ENCODE measurements at regions not wholly inside any gene's neighbourhood (a gene's known extent, or its start where the extent isn't known, plus 50 kb on each side); places are given as distances from the start of the nearest gene placed in this dataset.
"Not testable (repeated sequence)": the region's sequence is repeated elsewhere in the genome, so short reads cannot be mapped to it uniquely, and the experiment has no call there.

DNA sequence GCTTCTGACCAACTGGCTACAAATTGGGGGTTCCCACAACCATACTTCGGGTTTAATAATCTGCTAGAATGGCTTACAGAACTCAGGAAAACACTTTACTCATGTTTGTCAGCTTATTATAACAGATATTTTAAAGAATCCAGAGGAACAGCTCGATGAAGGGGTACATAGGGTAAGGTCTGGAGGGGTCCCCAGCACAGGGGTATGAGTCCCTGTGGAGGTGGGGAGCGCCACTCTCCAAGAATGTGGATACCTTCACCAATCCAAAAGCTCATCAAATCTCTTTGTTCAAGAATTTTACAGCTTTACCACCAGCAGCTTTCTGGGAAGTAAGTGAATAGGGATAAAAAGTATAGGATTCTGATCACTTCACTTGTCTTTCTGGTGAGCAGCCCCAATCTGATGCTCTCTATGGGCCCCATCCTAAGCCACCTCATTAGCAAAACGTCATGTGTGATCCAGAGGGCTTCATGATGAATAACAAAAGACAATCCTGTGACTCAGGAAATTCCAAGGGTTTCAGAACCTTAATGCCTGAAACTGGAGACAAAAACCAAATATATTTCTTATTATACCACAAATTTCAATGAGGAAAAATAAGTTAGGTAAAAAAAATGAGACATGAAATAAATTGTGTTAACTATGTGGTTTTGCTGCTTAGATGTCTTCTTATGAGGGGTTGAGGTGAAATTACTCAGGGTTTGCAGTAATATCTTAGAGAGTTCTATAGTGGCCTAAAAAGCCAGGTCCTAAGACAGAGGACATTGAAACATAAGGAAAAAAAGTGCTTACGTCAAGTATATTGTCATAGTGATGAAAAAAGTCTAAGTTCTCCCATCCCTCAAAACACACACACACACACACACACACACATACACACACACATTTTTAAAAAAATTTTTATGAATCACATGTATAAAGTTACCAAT, 290.5 kb downstream of the ANXA1 start:
- H3K4me3 ChIP-seq (ENCODE audit: low read length) = no peak overlapping the region
- DNase-seq (ENCODE audit: low read depth, low spot score) = no peak

DNA sequence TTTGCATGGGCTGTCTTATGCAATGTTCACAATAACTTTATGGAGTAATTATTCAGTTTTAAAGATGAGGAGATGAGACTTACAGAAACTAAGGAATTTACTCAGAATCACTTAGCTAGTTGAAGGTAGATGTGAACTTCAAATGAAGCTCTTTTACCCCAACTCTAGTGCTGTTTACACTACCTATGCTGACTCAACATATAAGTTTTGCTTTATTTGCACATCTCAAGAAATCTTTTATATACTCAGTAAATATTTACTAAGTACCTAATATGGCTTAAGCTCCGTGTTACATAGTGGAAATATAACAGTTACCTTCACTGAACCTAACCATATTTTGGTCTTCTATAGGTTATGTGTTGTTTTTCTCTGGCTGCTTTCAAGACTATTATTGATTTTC, 293.2 kb downstream of the ANXA1 start:
- H3K4me3 ChIP-seq (ENCODE audit: low read length) = no peak overlapping the region
- DNase-seq (ENCODE audit: low read depth, low spot score) = no peak

DNA sequence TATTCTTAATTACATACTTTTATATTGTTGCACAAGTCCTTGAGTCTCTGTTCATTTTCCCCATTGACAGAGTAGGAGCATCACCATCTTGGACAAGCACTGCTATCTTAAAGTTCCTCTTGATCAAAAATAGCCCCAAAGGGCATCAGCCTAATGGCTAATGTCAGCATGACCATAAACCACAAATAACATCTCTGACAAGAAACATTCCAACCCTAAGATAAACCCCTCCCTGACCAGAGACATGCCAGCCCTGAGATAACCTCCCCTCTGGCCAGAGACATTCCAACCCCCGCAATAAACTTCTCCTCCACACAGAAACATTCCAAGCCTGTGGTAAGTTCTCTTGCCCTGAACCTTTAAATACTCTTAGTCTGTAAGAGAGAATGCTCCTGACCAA, 293.7 kb downstream of the ANXA1 start:
- H3K4me3 ChIP-seq (ENCODE audit: low read length); DNase-seq (ENCODE audit: low read depth, low spot score): not testable (repeated sequence)

DNA sequence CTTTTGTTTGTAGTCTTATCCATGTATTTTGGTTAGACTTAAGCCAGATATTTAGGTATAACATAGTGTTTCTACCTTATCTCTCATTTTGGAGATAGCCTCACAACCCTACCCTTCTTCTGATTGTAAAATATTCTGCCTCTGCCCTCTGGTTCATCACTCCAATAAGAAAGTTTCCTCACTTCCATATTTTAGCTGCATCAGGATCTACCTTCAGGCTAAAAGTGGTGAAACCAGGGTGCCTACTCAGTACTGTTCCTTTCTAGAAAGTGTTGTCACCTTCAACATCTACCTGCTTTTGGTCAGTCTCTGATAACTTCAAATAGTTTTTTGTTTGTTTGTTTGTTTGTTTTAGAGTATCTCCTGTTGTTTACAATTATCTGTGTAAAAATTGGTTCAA, 294.6 kb downstream of the ANXA1 start:
- no peak for DNase-seq (ENCODE audit: low read depth, low spot score)
- no peak overlapping the region for H3K4me3 ChIP-seq (ENCODE audit: low read length)

DNA sequence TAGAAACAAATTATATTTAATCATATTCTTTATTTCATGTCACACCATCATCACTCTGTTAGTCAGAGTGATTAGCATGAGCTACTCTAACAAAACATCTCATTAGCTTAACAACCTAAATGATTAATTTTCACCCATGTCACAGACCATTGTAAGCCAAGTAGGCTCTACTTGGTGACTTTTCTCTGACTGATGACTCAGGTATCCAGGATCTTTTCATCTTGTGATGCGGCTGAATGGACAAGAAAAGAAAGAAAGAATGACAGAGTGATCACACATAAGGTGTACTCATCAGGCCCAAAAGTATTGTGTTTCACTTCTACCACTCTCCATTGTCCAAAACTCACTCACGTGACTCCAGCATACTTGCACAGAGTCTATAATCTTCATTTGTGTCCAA, 299.3 kb downstream of the ANXA1 start:
- no peak overlapping the region for H3K4me3 ChIP-seq (ENCODE audit: low read length)
- no peak for DNase-seq (ENCODE audit: low read depth, low spot score)

DNA sequence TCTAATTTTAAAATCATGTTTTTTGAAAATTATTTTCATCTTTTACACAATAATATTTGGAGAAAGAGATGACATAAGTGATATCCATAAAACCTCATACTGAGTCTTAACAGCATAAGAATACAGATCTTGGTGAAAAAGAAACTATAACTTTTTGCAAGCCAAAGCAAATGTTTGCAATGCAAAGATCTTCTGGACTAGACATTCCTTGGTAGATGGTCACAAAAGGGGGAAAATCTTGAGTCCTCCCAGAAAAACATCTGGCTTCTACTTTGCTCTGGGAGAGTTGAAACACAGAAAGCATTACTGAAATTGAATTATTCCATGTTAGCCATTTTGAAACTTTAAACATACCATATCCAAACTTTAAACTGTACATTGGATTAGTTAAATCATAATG, 308.2 kb downstream of the ANXA1 start:
- DNase-seq (ENCODE audit: low read depth, low spot score) = no peak
- no peak overlapping the region for H3K4me3 ChIP-seq (ENCODE audit: low read length)

DNA sequence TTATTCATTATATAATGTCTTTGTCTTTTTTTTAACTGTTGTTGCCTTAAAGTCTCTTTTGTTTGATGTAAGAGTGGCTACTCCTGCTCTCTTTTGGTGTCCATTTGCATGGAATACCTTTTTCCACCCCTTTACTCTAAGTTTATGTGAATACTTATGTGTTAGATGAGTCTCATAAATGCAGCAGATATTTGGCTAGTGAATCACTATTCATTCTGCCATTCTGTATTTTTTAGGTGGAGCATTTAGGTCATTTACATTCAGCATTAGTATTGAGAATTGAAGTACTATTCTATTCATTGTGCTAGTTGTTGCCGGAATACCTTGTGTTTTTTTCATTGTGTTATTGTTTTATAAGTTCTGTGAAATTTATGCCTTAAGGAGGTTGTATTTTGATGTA, 317.1 kb downstream of the ANXA1 start:
- no peak overlapping the region for H3K4me3 ChIP-seq (ENCODE audit: low read length)
- DNase-seq (ENCODE audit: low read depth, low spot score) = no peak

DNA sequence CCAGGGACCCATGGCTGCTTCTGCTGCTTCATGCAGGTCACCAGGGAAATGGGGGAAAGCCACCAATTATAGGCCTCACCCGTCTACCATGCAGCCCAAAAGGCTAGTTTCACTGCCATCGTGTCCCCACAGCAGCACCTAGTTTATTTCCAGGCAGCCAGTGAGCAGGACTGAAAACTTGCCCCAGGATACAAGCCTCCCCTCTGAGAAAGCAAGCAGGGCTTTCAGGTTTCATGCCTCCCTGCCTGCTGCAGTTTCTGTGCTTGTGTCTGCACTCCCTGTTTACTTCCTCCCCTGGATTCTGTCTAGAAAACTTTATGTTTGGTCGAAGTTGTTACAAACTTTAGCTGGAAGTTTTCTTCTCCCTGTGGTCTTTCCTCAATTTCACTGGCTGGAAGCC, 319.1 kb downstream of the ANXA1 start:
- DNase-seq (ENCODE audit: low read depth, low spot score) = no peak
- H3K4me3 ChIP-seq (ENCODE audit: low read length) = no peak overlapping the region

DNA sequence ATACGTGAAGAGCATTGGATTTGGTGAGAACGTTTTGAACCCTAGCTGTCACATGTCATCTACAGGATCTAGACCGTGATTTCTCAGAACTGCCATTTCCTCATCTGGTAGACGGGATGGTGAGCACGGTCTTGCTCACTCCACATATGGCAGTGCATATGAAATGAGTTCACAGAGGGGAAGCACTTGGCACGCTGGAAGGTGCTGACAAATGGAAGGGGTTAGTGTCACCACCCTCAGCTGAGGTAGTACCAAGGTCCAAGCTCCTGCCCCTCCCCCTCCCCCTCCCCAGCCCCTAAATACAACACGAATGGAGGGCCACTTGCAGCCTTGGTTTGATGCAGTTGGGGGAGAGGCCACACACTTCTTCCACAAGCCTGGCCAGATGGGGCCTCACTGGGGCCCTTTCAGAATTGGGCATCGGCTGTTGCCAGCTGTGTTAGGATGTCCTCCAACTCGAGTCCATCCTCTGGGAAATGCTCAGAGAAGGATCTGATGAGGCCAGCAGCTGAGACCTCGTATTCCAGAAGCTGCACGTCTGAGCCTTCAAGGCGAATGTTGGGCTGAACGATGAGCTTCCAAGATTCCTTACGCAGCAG, 322.4 kb downstream of the ANXA1 start:
- no peak for DNase-seq (ENCODE audit: low read depth, low spot score)
- no peak overlapping the region for H3K4me3 ChIP-seq (ENCODE audit: low read length)

DNA sequence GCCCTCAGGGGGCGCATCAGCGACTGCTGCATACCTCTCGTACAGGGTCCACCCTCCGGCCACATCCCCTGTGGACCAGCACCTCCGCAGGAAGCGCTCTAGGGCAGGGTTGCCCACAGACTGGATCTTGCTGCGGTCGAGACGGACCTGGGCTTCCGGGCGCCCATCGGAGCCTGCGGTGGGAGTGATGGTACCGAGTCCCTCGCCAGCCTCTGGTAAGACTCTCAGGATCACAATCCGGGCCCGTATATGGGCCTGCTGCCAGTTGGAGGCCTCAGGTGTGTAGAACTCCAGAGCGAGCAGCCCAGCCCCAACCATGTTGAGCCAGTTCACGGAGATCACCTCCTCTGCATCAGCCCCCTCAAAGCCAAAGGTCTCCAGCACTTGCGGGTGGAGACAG, 323.0 kb downstream of the ANXA1 start:
- no peak overlapping the region for H3K4me3 ChIP-seq (ENCODE audit: low read length)
- DNase-seq (ENCODE audit: low read depth, low spot score) = no peak

DNA sequence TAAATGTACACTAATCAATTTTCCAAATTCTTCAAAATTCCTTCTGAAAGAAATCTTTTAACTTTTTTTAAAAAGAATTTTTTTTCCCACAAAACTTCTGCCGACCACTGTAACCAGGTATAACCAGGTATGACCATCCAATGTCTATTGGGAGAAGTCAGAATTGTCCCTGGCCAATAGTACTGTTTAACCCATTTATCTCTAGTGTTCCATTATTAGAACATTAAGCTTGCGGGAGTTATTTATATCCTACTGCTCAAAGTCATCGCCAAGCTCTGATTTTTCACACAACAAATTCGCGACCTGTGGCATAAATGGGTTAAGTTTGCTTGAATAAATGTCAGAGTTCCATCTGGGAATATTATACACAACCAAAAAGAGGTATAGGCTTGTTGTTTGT, 343.2 kb downstream of the ANXA1 start:
- no peak overlapping the region for H3K4me3 ChIP-seq (ENCODE audit: low read length)
- no peak for DNase-seq (ENCODE audit: low read depth, low spot score)

DNA sequence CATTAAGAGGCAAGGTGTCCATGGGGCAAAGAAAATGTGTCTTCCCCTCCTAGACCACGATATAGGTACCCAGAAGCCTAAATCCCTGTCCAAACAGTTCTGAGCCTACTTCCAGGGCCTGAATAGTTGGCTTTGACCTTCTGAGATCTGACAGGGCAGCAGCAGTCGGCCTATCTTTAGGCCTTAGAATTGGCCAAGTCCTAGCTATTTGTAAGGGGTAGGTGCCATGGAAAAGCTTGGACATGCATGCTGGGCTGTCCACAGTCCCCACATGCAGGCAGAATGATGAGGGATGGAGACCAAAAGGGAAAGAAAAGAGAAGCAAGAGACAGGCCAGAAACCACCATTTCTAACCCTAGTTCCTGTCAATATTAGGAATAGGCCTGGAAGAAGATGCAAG, 346.1 kb downstream of the ANXA1 start:
- no peak overlapping the region for H3K4me3 ChIP-seq (ENCODE audit: low read length)
- no peak for DNase-seq (ENCODE audit: low read depth, low spot score)

DNA sequence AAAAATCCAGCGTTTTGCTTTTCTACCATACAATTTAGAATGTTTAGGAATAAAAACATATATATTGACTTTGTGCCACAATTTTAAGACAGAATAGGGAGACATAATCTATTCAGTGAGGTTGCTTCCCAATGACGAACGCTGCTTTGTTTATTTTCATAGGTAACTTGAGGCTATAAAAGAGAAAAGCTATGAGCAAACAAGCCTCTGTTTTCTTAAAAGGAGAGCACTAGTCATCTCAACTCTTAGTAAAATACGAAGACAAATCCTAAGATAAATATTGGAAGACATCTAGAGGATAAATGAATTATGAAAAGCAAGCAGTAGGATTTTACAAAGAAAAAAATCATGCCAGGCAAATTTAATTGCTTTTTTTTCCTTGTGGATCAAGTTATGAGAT, 363.6 kb downstream of the ANXA1 start:
- H3K4me3 ChIP-seq (ENCODE audit: low read length) = no peak overlapping the region
- DNase-seq (ENCODE audit: low read depth, low spot score) = no peak

DNA sequence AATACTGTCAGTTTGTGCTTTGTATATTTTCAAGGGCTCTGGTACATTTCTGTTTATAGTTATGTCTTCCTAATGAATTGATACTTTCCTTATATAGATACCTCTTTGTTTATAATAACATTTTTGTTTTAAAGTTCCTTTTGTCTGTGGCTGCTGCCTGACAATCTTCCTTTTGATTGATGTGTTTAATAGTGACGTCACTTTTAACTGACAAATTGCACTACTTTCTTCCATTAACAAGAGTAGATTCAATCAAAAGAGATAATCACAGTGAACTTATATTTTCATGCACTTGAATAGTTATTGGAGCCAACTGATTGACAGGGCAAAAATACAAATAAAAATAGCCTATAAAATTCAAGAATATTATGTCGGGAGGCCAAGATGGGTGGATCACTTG, 371.7 kb downstream of the ANXA1 start:
- no peak overlapping the region for H3K4me3 ChIP-seq (ENCODE audit: low read length)
- DNase-seq (ENCODE audit: low read depth, low spot score) = no peak

DNA sequence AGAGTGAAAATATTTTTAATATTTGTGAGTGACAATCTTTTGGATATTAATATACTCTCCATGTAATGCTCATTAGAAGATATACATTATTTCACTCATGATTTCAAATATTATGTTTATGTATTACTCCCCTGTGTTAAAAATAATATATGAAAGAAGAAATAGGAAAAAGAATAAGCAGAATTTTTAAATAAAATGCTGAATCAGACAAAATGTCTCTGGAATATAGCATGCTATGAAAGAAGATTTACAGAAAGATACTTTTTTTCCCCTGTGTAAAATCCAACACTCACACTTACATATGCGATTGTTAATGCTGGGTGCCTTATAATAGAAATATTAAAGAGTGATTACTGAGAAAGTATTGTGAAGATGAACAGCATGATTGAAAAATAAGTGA, 373.7 kb downstream of the ANXA1 start:
- H3K4me3 ChIP-seq (ENCODE audit: low read length) = no peak overlapping the region
- no peak for DNase-seq (ENCODE audit: low read depth, low spot score)

DNA sequence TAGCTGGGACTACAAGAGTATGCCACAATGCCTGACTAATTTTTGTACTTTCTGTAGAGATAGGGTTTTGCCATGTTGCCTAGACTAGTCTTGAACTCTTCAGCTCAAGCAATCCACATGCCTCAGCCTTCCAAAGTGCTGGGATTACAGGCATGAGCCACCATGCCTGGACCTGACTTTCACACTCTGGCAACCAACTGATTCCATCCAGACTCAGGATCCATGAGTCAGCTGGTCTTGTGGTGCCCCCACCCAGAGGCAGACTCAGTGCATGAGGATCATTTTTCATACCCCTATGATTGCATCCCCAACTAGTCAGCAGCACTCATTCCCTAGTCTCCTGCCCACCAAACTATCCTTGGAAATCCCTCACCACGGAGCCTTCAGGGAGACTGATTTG, 375.9 kb downstream of the ANXA1 start:
- H3K4me3 ChIP-seq (ENCODE audit: low read length) = no peak overlapping the region
- no peak for DNase-seq (ENCODE audit: low read depth, low spot score)

DNA sequence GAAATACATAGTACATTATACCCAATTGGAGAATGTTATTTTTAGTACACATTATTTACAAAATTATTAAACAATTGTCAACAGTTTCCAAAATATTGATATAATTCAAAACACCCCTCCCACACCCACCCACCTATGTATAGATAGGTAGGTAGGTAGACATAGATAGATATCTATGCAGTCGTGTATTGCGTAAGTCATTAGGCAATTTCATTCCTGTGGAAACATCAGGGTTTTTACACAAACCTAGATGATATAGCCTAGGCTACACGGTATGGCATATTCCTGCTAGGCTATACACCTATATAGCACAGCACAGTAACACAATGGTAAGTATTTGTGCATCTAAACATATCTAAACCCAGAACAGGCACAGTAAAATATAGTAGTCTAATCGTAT, 377.3 kb downstream of the ANXA1 start:
- DNase-seq (ENCODE audit: low read depth, low spot score) = no peak
- H3K4me3 ChIP-seq (ENCODE audit: low read length) = no peak overlapping the region

DNA sequence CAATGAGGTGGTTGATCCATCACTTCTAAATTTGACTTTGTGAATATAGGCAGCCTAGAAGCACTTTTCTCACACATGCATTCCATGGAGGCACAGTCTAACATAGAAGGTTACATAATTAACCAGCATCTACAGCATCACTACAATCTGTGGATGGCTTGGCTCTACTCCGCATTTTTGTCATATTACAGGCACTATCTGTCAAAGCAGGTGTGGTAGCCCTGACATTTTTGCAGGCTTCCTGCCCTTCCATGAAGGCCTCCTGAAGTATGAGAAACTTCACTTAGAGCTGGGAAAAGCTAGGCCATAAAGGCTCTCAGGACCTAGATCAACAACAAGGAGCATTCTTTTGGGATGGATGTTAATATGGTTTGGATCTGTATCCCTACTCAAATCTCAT, 378.0 kb downstream of the ANXA1 start:
- DNase-seq (ENCODE audit: low read depth, low spot score) = no peak
- no peak overlapping the region for H3K4me3 ChIP-seq (ENCODE audit: low read length)

DNA sequence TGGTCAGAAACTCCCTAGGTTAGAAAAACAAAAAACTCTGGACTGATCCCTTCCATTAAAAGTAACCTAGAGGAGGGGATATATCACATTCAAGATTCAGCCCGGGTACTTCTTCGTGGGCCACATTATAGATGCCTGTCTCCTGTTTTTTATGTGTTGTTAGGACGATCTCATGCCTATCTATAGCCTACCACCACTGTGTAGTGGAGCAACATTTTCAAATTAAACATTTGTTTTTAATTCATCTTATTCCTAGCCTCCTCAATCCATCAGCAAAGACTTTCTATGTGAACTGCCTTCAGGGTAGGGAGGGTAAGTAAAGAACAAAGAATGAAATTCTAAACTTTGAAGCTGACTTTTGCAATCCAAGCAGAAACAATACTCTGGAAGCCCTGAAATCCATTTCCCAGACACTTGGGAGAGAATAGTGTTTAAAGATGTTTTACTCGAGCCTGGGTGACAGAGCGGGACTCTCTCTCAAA, 379.4 kb downstream of the ANXA1 start:
- no peak overlapping the region for H3K4me3 ChIP-seq (ENCODE audit: low read length)
- DNase-seq (ENCODE audit: low read depth, low spot score) = no peak

DNA sequence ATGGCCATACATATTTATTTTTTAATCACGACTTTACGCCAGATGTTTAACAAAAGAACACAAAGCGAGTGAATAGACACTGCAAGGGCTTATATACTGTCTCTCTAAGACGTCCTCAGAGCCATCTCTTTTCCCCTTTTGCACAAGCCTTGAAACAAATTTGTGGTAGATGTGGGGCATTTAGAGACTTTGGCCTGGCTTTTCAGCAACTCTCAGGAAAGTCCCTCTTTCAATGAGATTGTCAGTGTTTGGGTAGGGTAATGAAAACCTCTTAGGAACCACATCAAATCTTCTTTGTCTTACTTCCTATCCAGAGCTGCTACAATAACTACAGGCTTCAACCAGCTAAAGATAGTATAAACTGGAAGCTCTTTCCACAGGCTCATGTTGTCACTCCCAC, 380.0 kb downstream of the ANXA1 start:
- DNase-seq (ENCODE audit: low read depth, low spot score) = no peak
- no peak overlapping the region for H3K4me3 ChIP-seq (ENCODE audit: low read length)

DNA sequence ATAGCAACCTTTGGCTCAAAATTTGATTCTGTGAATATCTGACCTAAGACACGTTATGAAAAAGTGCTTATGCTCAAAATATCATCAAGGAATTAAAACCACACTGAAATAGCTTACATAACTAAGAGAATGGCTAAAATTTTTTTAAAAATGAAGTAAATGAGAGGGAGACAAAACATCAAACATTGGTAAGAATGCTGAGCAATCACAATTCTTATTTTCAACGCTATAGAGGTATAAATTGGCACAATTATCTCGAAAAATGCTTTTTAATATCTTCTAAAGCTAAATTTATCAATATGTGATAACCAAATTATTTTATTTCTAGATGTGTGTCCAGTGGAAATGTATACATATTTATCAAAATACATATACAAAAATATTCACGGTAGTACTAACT, 381.3 kb downstream of the ANXA1 start:
- DNase-seq (ENCODE audit: low read depth, low spot score) = no peak

More for the DNA sequence above, 381.3 kb downstream of the ANXA1 start:
- H3K4me3 ChIP-seq (ENCODE audit: low read length) = no peak overlapping the region
